HFF-Myc (cell line): ENCODE measurements at regions not wholly inside any gene's neighbourhood (a gene's known extent, or its start where the extent isn't known, plus 50 kb on each side); places are given as distances from the start of the nearest gene placed in this dataset.

Experiments used
- DNase-seq: peaks from one replicate; pipeline ENCODE4 v3.0.0-alpha.2; 2011; ENCODE audit warnings: low read depth; ENCODE audit errors: extremely low read depth
- H3K4me3 ChIP-seq: replicated peaks from 2 replicates; pipeline ENCODE4 v1.5.1; 2011; ENCODE audit warnings: low read depth, mild to moderate bottlenecking, control low read depth, low read length
- TF ChIP-seq, protein P1 (sequence below): IDR thresholded peaks from 2 replicates; pipeline ENCODE4 v1.5.1; 2012; ENCODE audit warnings: mild to moderate bottlenecking, low read depth, low read length, control low read depth; ENCODE audit errors: missing control alignments

DNA sequence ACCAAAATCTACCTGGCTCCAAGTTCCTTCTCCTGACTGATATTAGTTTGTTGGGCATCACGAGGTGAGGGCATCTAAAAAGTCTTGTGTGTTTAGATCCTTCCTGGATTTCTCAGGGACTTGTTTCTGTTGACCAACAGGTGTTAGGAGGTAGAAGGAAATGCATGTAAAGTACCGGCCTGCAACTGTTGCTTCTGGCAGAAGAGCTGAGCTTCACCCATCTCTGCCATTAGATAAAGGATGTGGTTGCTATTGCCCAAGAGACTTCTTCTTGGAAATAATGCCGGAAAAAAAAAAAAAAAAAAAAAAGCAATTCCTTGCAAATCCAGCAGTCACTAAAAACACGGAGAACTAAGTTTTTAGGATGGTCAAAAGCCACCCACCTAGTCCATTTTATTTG, 303.1 kb downstream of the CDH26 start:
- TF ChIP-seq, protein P1, sequence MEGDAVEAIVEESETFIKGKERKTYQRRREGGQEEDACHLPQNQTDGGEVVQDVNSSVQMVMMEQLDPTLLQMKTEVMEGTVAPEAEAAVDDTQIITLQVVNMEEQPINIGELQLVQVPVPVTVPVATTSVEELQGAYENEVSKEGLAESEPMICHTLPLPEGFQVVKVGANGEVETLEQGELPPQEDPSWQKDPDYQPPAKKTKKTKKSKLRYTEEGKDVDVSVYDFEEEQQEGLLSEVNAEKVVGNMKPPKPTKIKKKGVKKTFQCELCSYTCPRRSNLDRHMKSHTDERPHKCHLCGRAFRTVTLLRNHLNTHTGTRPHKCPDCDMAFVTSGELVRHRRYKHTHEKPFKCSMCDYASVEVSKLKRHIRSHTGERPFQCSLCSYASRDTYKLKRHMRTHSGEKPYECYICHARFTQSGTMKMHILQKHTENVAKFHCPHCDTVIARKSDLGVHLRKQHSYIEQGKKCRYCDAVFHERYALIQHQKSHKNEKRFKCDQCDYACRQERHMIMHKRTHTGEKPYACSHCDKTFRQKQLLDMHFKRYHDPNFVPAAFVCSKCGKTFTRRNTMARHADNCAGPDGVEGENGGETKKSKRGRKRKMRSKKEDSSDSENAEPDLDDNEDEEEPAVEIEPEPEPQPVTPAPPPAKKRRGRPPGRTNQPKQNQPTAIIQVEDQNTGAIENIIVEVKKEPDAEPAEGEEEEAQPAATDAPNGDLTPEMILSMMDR = no peak
- H3K4me3 ChIP-seq = no peak overlapping the region

GRCh38 chr20:60262967-60263603, 304.9 kb downstream of the CDH26 start:
- H3K4me3 ChIP-seq = no peak overlapping the region
- DNase-seq = no peak
- TF ChIP-seq, protein P1 = peak; percentile 88

More for the DNA sequence above, 303.1 kb downstream of the CDH26 start:
- no peak for DNase-seq

DNA sequence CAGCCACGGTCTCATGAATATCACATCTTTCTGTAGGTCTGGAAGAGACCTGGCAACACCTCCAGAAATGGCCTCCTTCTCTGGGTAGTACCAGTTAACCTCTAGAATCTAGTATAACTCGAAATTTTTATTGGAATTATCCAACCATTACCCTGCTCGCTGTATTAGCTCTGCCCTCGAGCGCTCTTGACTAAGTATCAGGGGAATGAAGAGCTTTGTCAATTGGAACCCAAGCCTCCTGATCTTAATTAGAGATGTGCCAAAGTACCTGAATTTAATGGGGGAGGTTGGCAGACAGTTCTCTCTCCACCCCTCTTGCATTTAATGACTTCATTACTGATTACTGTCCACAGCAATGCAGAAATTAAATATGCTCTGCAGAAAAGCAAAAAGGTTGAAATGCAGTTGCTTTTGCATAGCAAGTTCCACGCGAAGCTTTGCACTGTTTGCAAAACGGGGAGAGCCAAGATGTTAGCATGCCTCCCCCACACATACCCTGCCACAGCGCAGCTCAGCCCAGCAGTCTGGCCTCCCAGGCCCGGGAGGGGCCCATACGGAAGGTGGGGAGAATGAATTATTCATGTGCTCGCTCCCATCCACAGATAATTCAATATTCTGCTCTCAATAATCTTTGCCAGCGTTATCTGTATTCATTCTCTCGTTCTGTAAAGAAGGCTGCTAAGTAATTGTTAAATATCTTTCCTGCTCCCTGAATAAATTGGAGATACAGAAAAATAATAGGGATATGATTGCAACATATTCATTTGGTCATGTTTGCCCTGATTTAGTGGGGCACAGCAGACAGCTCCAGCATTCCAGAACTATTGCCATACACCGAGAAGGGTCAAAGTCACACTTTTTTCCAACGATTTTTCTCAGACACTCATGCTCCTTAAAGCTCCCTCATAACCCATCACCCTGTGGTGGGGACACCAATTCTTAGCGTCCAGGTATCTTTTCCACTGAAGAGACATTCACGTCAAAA, 305.8 kb downstream of the CDH26 start:
- no peak overlapping the region for H3K4me3 ChIP-seq
- TF ChIP-seq, protein P1 = no peak
- DNase-seq = no peak

GRCh38 chr20:60266177-60266823, 308.1 kb downstream of the CDH26 start:
- TF ChIP-seq, protein P1 = no peak
- no peak for DNase-seq
- no peak overlapping the region for H3K4me3 ChIP-seq

GRCh38 chr20:60268491-60268890, 310.3 kb downstream of the CDH26 start:
- TF ChIP-seq, protein P1 = no peak
- H3K4me3 ChIP-seq = no peak overlapping the region
- DNase-seq = no peak

DNA sequence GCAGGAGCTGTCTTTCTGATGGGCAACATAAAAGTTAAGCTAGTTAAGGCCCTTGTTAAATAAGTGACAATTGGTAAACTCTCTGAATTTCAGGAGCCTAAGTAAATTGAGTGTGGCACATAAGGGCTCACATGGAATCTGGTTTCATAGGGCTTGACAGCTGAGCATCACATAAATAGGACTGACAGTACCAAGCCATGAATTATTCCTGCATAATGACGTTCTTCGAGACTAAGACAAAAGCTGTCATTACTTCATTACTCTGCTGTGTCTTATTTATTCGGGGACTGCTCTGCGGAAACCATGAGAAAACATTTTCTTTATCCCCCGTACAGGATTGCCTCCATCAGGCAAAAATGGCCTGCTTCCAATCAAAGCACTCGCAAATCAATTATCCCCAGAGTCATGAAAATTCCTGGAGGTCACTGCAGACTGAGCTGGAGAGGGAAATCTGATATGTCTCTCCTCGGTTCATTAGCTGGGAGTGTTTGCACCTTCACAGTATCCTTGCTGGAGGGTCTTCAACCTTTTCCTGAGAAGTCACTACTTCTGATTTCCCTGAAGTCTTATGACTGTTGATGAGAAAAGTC, 311.4 kb downstream of the CDH26 start:
- H3K4me3 ChIP-seq = no peak overlapping the region
- TF ChIP-seq, protein P1 = no peak
- no peak for DNase-seq
